H1 (cell line): ENCODE measurements at regions not wholly inside any gene's neighbourhood (a gene's known extent, or its start where the extent isn't known, plus 50 kb on each side); places are given as distances from the start of the nearest gene placed in this dataset.
A peak's percentile ranks its signal among the peaks of the same experiment; 100 is the strongest.

ENCODE experiments used
- CTCF ChIA-PET: fragments of 300-600 bp; sonication (Branson Sonifier 250); formaldehyde crosslinking; loops from one replicate; lab custom pipeline; 2021; ENCODE audit not compliant: partially characterized antibody; lab: Charles Lee
- POLR2A ChIA-PET: fragments of 300-600 bp; sonication (Branson Sonifier 250); formaldehyde crosslinking; loops from one replicate; lab custom pipeline; 2021; ENCODE audit warnings: inconsistent platforms; ENCODE audit not compliant: partially characterized antibody; lab: Charles Lee
- DNase-seq, 2 experiments: peaks; one replicate each; pipeline versions ENCODE4 v3.0.0 to v3.0.0-alpha.2; 2010 to 2022; ENCODE audit warnings: low spot score in 2 of 2, low read depth in 1 of 2, mixed read lengths in 1 of 2
- FAIRE-seq: peaks from 2 replicates; lab custom pipeline; 2011; peaks lifted over from hg19 to GRCh38; lab: Jason Lieb, UNC
- H2AFZ ChIP-seq: 2 replicates; pipeline ENCODE4 v1.8.1; 2012; ENCODE audit warnings: low read length, inconsistent platforms
- H2AK5ac ChIP-seq: 2 replicates; pipeline ENCODE4 v1.6.1; 2013; ENCODE audit warnings: low read depth, low read length
- H2BK120ac ChIP-seq: replicated peaks from 2 replicates; pipeline ENCODE3; 2013; ENCODE audit warnings: low read depth, low read length, inconsistent platforms
- H2BK12ac ChIP-seq: 2 replicates; pipeline ENCODE4 v1.6.1; 2013; ENCODE audit warnings: low read depth, low read length
- H2BK15ac ChIP-seq: 2 replicates; pipeline ENCODE4 v1.6.1; 2013; ENCODE audit warnings: low read length
- H2BK20ac ChIP-seq: 2 replicates; pipeline ENCODE4 v1.6.1; 2013; ENCODE audit warnings: low read length
- H2BK5ac ChIP-seq: 2 replicates; pipeline ENCODE4 v1.6.1; 2013; ENCODE audit warnings: low read depth, low read length
- H3K14ac ChIP-seq: 2 replicates; pipeline ENCODE4 v1.6.1; 2013; ENCODE audit warnings: inconsistent platforms; ENCODE audit not compliant: insufficient read length
- H3K18ac ChIP-seq: 2 replicates; pipeline ENCODE4 v1.6.1; 2013; ENCODE audit warnings: low read length; ENCODE audit errors: extremely low read depth
- H3K23ac ChIP-seq: 2 replicates; pipeline ENCODE4 v1.6.1; 2013; ENCODE audit warnings: inconsistent platforms; ENCODE audit not compliant: insufficient read length
- H3K23me2 ChIP-seq: 2 replicates; pipeline ENCODE4 v1.6.1; 2013; ENCODE audit warnings: low read depth, low read length
- H3K27ac ChIP-seq: 2 replicates; pipeline ENCODE4 v1.6.1; 2011; ENCODE audit warnings: low read depth, low read length, inconsistent platforms
- H3K27me3 ChIP-seq, 4 experiments: replicated peaks in 1 of 4; 1 replicate in 1 of 4; 2 replicates in 3 of 4; pipeline versions ENCODE4 v1.6.1 to v1.8.1; 2011 to 2013; ENCODE audit warnings: low read length in 3 of 4, mild to moderate bottlenecking in 3 of 4, inconsistent platforms in 2 of 4, mixed read lengths in 2 of 4, moderate library complexity in 1 of 4; ENCODE audit not compliant: control insufficient read depth in 3 of 4, insufficient read depth in 3 of 4; ENCODE audit errors: extremely low read depth in 1 of 4
- H3K36me3 ChIP-seq, 4 experiments: 2 replicates each; pipeline versions ENCODE4 v1.6.1 to v1.8.1; 2011 to 2013; ENCODE audit warnings: mild to moderate bottlenecking in 4 of 4, low read length in 3 of 4, moderate library complexity in 2 of 4, control low read depth in 1 of 4, inconsistent platforms in 1 of 4; ENCODE audit not compliant: insufficient read depth in 4 of 4, control insufficient read depth in 2 of 4
- H3K4ac ChIP-seq: replicated peaks from 2 replicates; pipeline ENCODE3; 2013; ENCODE audit warnings: low read length, low read depth, mixed read lengths, inconsistent platforms; ENCODE audit not compliant: insufficient read length
- H3K4me1 ChIP-seq, 4 experiments: replicated peaks in 1 of 4; 1 replicate in 1 of 4; 2 replicates in 3 of 4; pipeline versions ENCODE4 v1.6.1 to v1.8.1; 2011 to 2013; ENCODE audit warnings: low read length in 3 of 4, inconsistent platforms in 2 of 4, mixed read lengths in 1 of 4; ENCODE audit not compliant: insufficient read depth in 4 of 4, control insufficient read depth in 3 of 4
- H3K4me2 ChIP-seq, 2 experiments: 2 replicates each; pipeline versions ENCODE4 v1.6.1 to v1.8.1; 2011 to 2013; ENCODE audit warnings: low read depth in 2 of 2, low read length in 2 of 2, control low read depth in 1 of 2, inconsistent platforms in 1 of 2, mild to moderate bottlenecking in 1 of 2; ENCODE audit not compliant: insufficient read depth in 1 of 2
- H3K4me3 ChIP-seq, 4 experiments: fragments of 200-600, 300-600 bp in 1 of 4; sonication (generic), shearing (Covaris generic), sonication (Bioruptor Twin) in 1 of 4; 2 replicates each; pipeline versions ENCODE4 v1.5.1 to v1.8.1; 2011 to 2016; ENCODE audit warnings: low read length in 4 of 4, low read depth in 3 of 4, control low read depth in 2 of 4, inconsistent platforms in 2 of 4, mild to moderate bottlenecking in 2 of 4, mixed read lengths in 1 of 4, moderate library complexity in 1 of 4; ENCODE audit not compliant: insufficient read depth in 2 of 4; ENCODE audit errors: extremely low read depth in 1 of 4
- H3K56ac ChIP-seq: replicated peaks from 2 replicates; pipeline ENCODE3; 2013; ENCODE audit warnings: low read depth, mild to moderate bottlenecking, mixed read lengths, low read length, inconsistent platforms; ENCODE audit not compliant: insufficient read length
- H3K79me1 ChIP-seq: 2 replicates; pipeline ENCODE4 v1.6.1; 2013; ENCODE audit warnings: low read depth, low read length, control low read depth
- H3K79me2 ChIP-seq, 2 experiments: 2 replicates each; pipeline versions ENCODE4 v1.6.1 to v1.8.1; 2012 to 2013; ENCODE audit warnings: low read length in 2 of 2, mild to moderate bottlenecking in 2 of 2, inconsistent platforms in 1 of 2; ENCODE audit not compliant: insufficient read depth in 2 of 2, control insufficient read depth in 1 of 2
- H3K9ac ChIP-seq, 4 experiments: replicated peaks in 1 of 4; 1 replicate in 1 of 4; 2 replicates in 3 of 4; pipeline versions ENCODE4 v1.6.1 to v1.8.1; 2011 to 2013; ENCODE audit warnings: low read depth in 3 of 4, low read length in 3 of 4, control low read depth in 2 of 4, mild to moderate bottlenecking in 2 of 4, moderate library complexity in 2 of 4, inconsistent platforms in 1 of 4; ENCODE audit errors: extremely low read depth in 1 of 4
- H3K9me3 ChIP-seq, 2 experiments: 2 replicates each; pipeline versions ENCODE4 v1.6.1 to v1.8.1; 2012 to 2013; ENCODE audit warnings: mild to moderate bottlenecking in 2 of 2, moderate library complexity in 2 of 2, control low read depth in 1 of 2, inconsistent platforms in 1 of 2, low read depth in 1 of 2, low read length in 1 of 2, mixed read lengths in 1 of 2; ENCODE audit not compliant: insufficient read depth in 2 of 2
- H4K20me1 ChIP-seq, 2 experiments: replicated peaks in 1 of 2; 2 replicates each; pipeline versions ENCODE3 to v1.8.1; 2011 to 2013; ENCODE audit warnings: inconsistent platforms in 2 of 2, low read length in 2 of 2, mild to moderate bottlenecking in 1 of 2; ENCODE audit not compliant: insufficient read depth in 2 of 2, control insufficient read depth in 1 of 2
- H4K5ac ChIP-seq: 2 replicates; pipeline ENCODE4 v1.6.1; 2013; ENCODE audit warnings: low read length, low read depth, mixed read lengths, inconsistent platforms; ENCODE audit not compliant: insufficient read length
- H4K8ac ChIP-seq: 2 replicates; pipeline ENCODE4 v1.8.0; 2013; ENCODE audit warnings: mild to moderate bottlenecking, moderate library complexity, low read length, inconsistent platforms; ENCODE audit not compliant: insufficient read depth; ENCODE audit errors: extremely low read depth
- H4K91ac ChIP-seq: replicated peaks from 2 replicates; pipeline ENCODE3; 2013; ENCODE audit warnings: low read length, mixed read lengths, inconsistent platforms; ENCODE audit not compliant: insufficient read length
- BCL11A ChIP-seq, 2 experiments: IDR thresholded peaks; one replicate each; pipeline ENCODE4 v1.6.1; 2011; ENCODE audit warnings: low read depth in 2 of 2, low read length in 2 of 2, mild to moderate bottlenecking in 2 of 2
- CBX8 ChIP-seq: fragments of 300-800, 300-1000 bp; sonication (generic); IDR thresholded peaks from 2 replicates; pipeline ENCODE4 v1.7.1; 2016; ENCODE audit warnings: low read depth, low read length, borderline replicate concordance
- CTCF ChIP-seq, 3 experiments: IDR thresholded peaks; 1 replicate in 2 of 3; 2 replicates in 1 of 3; pipeline versions ENCODE4 v1.5.1 to v1.6.1; 2011; ENCODE audit warnings: low read length in 3 of 3, mild to moderate bottlenecking in 3 of 3, inconsistent platforms in 2 of 3, low read depth in 1 of 3, moderate library complexity in 1 of 3; ENCODE audit not compliant: insufficient read depth in 1 of 3; ENCODE audit errors: control extremely low read depth in 1 of 3
- EP300 ChIP-seq, 2 experiments: IDR thresholded peaks; 1 replicate in 1 of 2; 2 replicates in 1 of 2; pipeline ENCODE4 v1.6.1; 2011 to 2012; ENCODE audit warnings: low read depth in 2 of 2, low read length in 2 of 2, mild to moderate bottlenecking in 2 of 2, borderline replicate concordance in 1 of 2, inconsistent platforms in 1 of 2, moderate library complexity in 1 of 2
- FOSL1 ChIP-seq: IDR thresholded peaks from 2 replicates; pipeline ENCODE4 v1.6.1; 2011; ENCODE audit warnings: mild to moderate bottlenecking, low read depth, low read length, moderate library complexity; ENCODE audit not compliant: insufficient read depth
- HDAC6 ChIP-seq: IDR thresholded peaks from one replicate; pipeline ENCODE4 v1.7.1; 2012; ENCODE audit warnings: low read depth, mild to moderate bottlenecking, inconsistent platforms, low read length, moderate library complexity
- RAD21 ChIP-seq, 2 experiments: IDR thresholded peaks in 1 of 2; conservative IDR thresholded peaks in 1 of 2; 2 replicates each; pipeline ENCODE4 v1.6.1; 2011; ENCODE audit warnings: low read depth in 2 of 2, low read length in 2 of 2, improper control_type of control experiment in 1 of 2, inconsistent platforms in 1 of 2, mild to moderate bottlenecking in 1 of 2, moderate library complexity in 1 of 2
- SIRT6 ChIP-seq: IDR thresholded peaks from one replicate; pipeline ENCODE4 v1.7.1; 2012; ENCODE audit warnings: low read length, inconsistent platforms
- SP4 ChIP-seq: IDR thresholded peaks from 2 replicates; pipeline ENCODE4 v1.6.1; 2012; ENCODE audit warnings: low read length, inconsistent platforms
- SRF ChIP-seq: IDR thresholded peaks from 2 replicates; pipeline ENCODE4 v1.6.1; 2011; ENCODE audit warnings: mild to moderate bottlenecking, low read depth, low read length, moderate library complexity
- TAF1 ChIP-seq: IDR thresholded peaks from 2 replicates; pipeline ENCODE4 v1.6.1; 2011; ENCODE audit warnings: mild to moderate bottlenecking, low read depth, low read length
- WGBS, 2 experiments: shearing (Covaris generic) in 1 of 2; methylation state at CpG; one replicate each; pipeline versions ENCODE4 v1.1.6 to v1.1.7; 2013 to 2015; ENCODE audit warnings: low lambda C conversion rate in 2 of 2, mixed read lengths in 2 of 2, inconsistent platforms in 1 of 2, low coverage in 1 of 2, missing lambda C conversion rate in 1 of 2; ENCODE audit not compliant: insufficient replicate concordance in 2 of 2, insufficient coverage in 1 of 2, insufficient read length in 1 of 2; ENCODE audit errors: extremely low coverage in 1 of 2, missing lambda C conversion rate in 1 of 2; 5-methylcytosine and 5-hydroxymethylcytosine counted together

- no peak for FAIRE-seq
- TF ChIP-seq CTCF (IDR thresholded peaks at IDR 0.05; ENCODE audit: control extremely low read depth in 1 of 3, insufficient read depth in 1 of 3, low read depth in 1 of 3, low read length in 3 of 3) (peak; percentile 25 to 48 (median 26); a peak in 3 of 4 replicates), SIRT6 (no peak), FOSL1 (no peak), SP4 (no peak), TAF1 (no peak), EP300 (IDR thresholded peaks at IDR 0.05; ENCODE audit: borderline replicate concordance in 1 of 2, low read depth in 2 of 2, low read length in 2 of 2) (no peak), SRF (no peak), CBX8 (no peak), HDAC6 (no peak), BCL11A (IDR thresholded peaks at IDR 0.05; ENCODE audit: low read depth in 2 of 2, low read length in 2 of 2) (no peak), RAD21 (IDR thresholded peaks at IDR 0.05 in 1 of 2, conservative IDR thresholded peaks at IDR 0.05 in 1 of 2; ENCODE audit: low read depth in 2 of 2, low read length in 2 of 2) (peak; percentile 28 to 44; a peak in 3 of 4 replicates)
Measured at GRCh38 chr4:180057299-180057721, 2185.9 kb upstream of the TENM3 start.

More at GRCh38 chr4:180057299-180057721, 2185.9 kb upstream of the TENM3 start:
- H4K20me1 ChIP-seq: peaks cover 0 to 2% of the 10 kb centered on the region in 2 experiments
- H3K27ac ChIP-seq: no peak overlapping the region
- H4K5ac ChIP-seq: peak overlapping the region; percentile 35
- peaks cover 16% of the 10 kb centered on the region; the same call in 1 of the 2 replicates for H3K23me2 ChIP-seq
- ChIA-PET POLR2A (interaction anchor here (0.5 to 0.9 kb wide), 2 partner anchors 15 to 35 kb away, joined by 3 read pairs; no protein-coding TSS in a partner anchor), CTCF (interaction anchor here (0.7 to 1.2 kb wide), 2 partner anchors 28 to 94 kb away, joined by 3 to 6 read pairs; no protein-coding TSS in a partner anchor)
- no peaks in the 10 kb centered on the region for H3K9me3 ChIP-seq
- no peaks in the 10 kb centered on the region for H3K36me3 ChIP-seq
- peaks cover 1 to 14% (median 7%) of the 10 kb centered on the region in 4 experiments; a peak in 6 of 7 replicates for H3K27me3 ChIP-seq
- no peak overlapping the region for H2BK20ac ChIP-seq
- H2AK5ac ChIP-seq: no peak overlapping the region
- no peak overlapping the region for H3K9ac ChIP-seq
- no peak overlapping the region for H3K56ac ChIP-seq
- H3K18ac ChIP-seq: no peak overlapping the region
- no peak overlapping the region for H3K14ac ChIP-seq
- no peaks in the 10 kb centered on the region for H3K79me1 ChIP-seq
- 3% methylated on average over 8 of the region's 8 CpGs; no CpG with 5 or more reads in 1 of the 2 experiments for WGBS, 2 experiments
- H2BK12ac ChIP-seq: no peak overlapping the region
- peaks cover 0 to 3% (median under 1%) of the 10 kb centered on the region in 4 experiments; a peak in 3 of 7 replicates for H3K4me1 ChIP-seq
- no peaks in the 10 kb centered on the region for H3K79me2 ChIP-seq
- no peak overlapping the region for H3K23ac ChIP-seq
- H2BK120ac ChIP-seq: no peak overlapping the region
- H3K4ac ChIP-seq: peak overlapping the region; percentile 91
- DNase-seq: no peak
- no peak overlapping the region for H2BK5ac ChIP-seq
- H3K4me3 ChIP-seq: peak overlapping the region; percentile 79 to 99 (median 82); a peak in 7 of 8 replicates
- H2BK15ac ChIP-seq: no peak overlapping the region
- H3K4me2 ChIP-seq: peak overlapping the region; percentile 95 to 97
- H4K8ac ChIP-seq: no peak overlapping the region
- H2AFZ ChIP-seq: 0 out of 2 replicates have a peak overlapping the region, but pooled peaks have one; percentile 78
- no peak overlapping the region for H4K91ac ChIP-seq
